ENCODE measurements at regions not wholly inside any gene's neighbourhood (a gene's known extent, or its start where the extent isn't known, plus 50 kb on each side); places are given as distances from the start of the nearest gene placed in this dataset.

DNA sequence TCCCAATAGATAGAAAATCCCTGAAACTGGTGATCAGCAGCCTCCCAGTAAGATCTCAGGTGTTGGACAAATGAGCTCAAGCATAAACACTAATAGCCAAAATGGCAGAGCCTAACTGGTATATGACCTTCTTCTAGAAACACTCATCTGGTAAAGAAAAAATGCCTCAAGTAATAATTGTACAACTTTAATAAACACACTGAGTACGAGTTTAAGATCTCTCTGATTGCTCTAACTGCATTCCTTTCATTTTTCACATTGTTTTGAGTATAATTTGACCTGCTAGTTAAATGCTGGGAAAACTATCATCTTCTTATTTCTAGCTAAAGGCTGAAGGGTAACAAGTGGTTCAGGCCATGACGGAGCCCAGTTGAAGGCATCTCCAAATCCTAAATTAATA, 2009.5 kb upstream of the PCDH20 start:
- TF ChIP-seq POLR2AphosphoS5 (IDR thresholded peaks at IDR 0.05; ENCODE audit: borderline replicate concordance, low read depth, low read length) (no peak), EZH2 (IDR thresholded peaks at IDR 0.05) (no peak)
